ENCODE measurements at regions not wholly inside any gene's neighbourhood (a gene's known extent, or its start where the extent isn't known, plus 50 kb on each side); places are given as distances from the start of the nearest gene placed in this dataset.

DNA sequence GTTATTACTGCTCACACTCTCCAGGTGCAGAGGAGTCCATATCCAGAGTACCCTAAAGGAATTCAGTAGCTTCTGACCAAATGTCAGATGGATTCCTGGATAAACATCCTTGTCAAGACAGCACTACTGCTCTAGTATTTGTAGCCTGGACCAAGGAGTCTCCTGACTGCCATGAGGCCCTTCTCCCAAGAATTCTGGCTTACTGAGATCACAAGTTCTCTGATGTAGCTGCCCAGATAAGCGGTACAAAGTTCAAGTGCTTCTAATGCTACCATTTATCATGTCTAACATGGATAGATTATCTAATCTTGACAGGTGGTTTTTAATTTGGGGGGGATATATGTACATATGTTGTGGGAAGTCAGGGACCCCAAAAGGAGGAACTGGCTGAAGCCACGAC lies 196.6 kb upstream of the HMCN1 start:
- Mint-ChIP-seq H3K27me3 (ENCODE audit: low read depth) (no peaks in the 10 kb centered on the region), H3K4me3 (no peak overlapping the region), H3K9me3 (peaks cover 7% of the 10 kb centered on the region), H3K27ac (ENCODE audit: unreplicated experiment) (no peak overlapping the region), H3K4me1 (peaks cover 6% of the 10 kb centered on the region), H3K36me3 (ENCODE audit: low read depth) (no peaks in the 10 kb centered on the region)
- no peak for DNase-seq (ENCODE audit: low read depth, low spot score)
- TF ChIP-seq, protein P1, sequence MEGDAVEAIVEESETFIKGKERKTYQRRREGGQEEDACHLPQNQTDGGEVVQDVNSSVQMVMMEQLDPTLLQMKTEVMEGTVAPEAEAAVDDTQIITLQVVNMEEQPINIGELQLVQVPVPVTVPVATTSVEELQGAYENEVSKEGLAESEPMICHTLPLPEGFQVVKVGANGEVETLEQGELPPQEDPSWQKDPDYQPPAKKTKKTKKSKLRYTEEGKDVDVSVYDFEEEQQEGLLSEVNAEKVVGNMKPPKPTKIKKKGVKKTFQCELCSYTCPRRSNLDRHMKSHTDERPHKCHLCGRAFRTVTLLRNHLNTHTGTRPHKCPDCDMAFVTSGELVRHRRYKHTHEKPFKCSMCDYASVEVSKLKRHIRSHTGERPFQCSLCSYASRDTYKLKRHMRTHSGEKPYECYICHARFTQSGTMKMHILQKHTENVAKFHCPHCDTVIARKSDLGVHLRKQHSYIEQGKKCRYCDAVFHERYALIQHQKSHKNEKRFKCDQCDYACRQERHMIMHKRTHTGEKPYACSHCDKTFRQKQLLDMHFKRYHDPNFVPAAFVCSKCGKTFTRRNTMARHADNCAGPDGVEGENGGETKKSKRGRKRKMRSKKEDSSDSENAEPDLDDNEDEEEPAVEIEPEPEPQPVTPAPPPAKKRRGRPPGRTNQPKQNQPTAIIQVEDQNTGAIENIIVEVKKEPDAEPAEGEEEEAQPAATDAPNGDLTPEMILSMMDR (conservative IDR thresholded peaks at IDR 0.05), result no peak

DNA sequence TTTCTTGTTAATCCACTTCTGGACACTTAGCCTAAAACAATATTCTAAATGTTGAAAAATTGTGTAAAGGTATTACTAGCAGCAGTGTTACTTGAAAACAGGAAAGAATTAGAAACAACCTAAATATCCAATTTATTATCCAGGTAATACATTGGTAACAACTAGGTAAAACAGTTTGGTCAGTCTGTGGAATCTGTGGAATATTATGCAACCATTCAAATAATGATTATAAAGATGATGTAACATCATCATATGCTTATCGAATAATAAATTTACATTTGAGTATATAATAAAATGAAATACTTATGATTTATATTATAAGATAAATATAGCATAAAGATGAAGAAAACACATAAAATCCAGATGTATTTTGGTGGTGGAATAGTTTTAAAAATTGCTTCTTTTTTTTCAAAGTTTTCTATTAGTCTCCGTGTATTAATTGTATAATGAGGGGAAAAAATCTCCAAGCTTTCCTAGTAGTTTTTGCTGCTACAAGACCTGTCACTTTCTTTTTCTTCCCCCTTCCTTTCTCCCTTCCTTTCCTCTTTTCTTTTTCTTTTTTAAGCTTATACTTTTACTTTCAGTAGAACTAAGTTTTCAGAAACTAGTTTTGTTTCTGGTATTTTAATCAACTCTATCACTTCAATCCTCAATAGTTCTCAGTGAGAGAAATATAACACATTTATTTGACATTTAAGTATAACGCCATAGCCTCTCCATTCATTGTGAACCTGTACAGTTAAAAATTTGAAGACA lies 197.8 kb upstream of the HMCN1 start:
- no peak for DNase-seq (ENCODE audit: low read depth, low spot score)
- H3K36me3 Mint-ChIP-seq (ENCODE audit: low read depth), result no peaks in the 10 kb centered on the region
- no peak overlapping the region for H3K27ac Mint-ChIP-seq (ENCODE audit: unreplicated experiment)
- H3K27me3 Mint-ChIP-seq (ENCODE audit: low read depth), result no peaks in the 10 kb centered on the region
- no peak overlapping the region for H3K4me3 Mint-ChIP-seq
- TF ChIP-seq, protein P1 (conservative IDR thresholded peaks at IDR 0.05), result no peak
- peaks cover 7% of the 10 kb centered on the region for H3K9me3 Mint-ChIP-seq
- no peaks in the 10 kb centered on the region for H3K4me1 Mint-ChIP-seq

DNA sequence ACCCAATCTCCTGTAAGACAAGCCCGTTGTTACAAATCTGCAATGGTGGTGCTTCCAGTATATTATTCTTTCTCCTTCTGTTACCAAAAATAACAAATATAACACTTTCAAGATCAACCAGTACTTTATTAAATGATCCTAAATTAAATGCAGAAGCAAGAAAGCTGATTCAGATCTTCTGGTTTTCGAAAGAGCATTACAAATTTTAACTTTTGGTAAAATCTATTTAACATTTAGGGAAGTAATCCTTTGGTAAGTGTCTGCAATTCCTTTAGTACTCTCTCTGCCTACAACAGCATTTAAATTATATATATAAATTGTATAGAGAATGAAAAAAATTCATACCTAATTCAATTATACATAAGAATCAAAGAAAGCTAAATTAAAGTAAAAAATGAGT lies 198.6 kb upstream of the HMCN1 start:
- peaks cover 7% of the 10 kb centered on the region for H3K9me3 Mint-ChIP-seq
- no peak overlapping the region for H3K27ac Mint-ChIP-seq (ENCODE audit: unreplicated experiment)
- no peaks in the 10 kb centered on the region for H3K36me3 Mint-ChIP-seq (ENCODE audit: low read depth)
- no peak overlapping the region for H3K4me3 Mint-ChIP-seq
- no peak for DNase-seq (ENCODE audit: low read depth, low spot score)
- no peaks in the 10 kb centered on the region for H3K4me1 Mint-ChIP-seq
- TF ChIP-seq, protein P1 (conservative IDR thresholded peaks at IDR 0.05), result no peak
- H3K27me3 Mint-ChIP-seq (ENCODE audit: low read depth), result no peaks in the 10 kb centered on the region

DNA sequence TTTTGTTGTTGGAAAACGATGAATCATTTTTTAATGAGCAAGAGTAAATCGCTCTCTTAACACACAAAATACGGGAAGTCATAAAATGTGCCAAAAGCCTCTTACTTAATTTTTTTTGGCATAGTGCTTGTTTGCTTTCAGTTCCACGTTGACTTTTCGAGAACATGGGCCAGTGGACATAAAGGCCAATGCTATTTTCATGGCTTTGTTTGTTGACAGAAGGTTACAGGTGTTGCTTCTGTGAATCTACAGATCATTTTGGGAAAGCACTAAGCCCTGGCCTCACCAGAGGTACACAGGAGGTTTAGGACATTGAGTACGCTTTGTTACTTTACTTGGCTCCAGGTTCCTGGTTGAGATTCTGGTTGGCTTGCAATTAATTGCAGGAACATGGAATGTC lies 199.4 kb upstream of the HMCN1 start:
- Mint-ChIP-seq H3K4me3 (no peak overlapping the region), H3K27me3 (ENCODE audit: low read depth) (no peaks in the 10 kb centered on the region), H3K27ac (ENCODE audit: unreplicated experiment) (no peak overlapping the region), H3K36me3 (ENCODE audit: low read depth) (no peaks in the 10 kb centered on the region), H3K9me3 (peaks cover 6% of the 10 kb centered on the region), H3K4me1 (no peaks in the 10 kb centered on the region)
- TF ChIP-seq, protein P1 (conservative IDR thresholded peaks at IDR 0.05), result no peak
- DNase-seq (ENCODE audit: low read depth, low spot score), result no peak

DNA sequence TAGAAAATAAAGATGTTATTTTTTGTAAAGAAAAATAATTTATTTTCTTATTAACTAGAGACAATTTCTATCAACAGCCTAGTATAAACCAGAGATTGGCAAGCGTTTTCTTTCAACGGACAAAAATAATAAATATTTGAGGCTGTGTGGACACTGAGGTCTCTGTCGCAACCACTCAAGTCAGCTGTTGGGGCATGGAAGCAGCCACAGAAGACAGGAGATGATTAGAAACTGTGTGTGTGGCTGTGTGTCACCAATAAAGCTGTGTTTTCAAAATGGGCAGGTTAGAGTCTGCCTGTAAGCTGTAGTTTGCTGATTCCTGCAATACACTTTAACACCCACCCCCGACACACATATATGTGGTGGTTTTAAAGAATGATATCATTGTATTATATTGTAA lies 200.6 kb upstream of the HMCN1 start:
- Mint-ChIP-seq H3K27ac (ENCODE audit: unreplicated experiment) (no peak overlapping the region), H3K4me1 (no peaks in the 10 kb centered on the region), H3K4me3 (no peak overlapping the region), H3K36me3 (ENCODE audit: low read depth) (no peaks in the 10 kb centered on the region), H3K27me3 (ENCODE audit: low read depth) (no peaks in the 10 kb centered on the region), H3K9me3 (peaks cover 3% of the 10 kb centered on the region)
- TF ChIP-seq, protein P1 (conservative IDR thresholded peaks at IDR 0.05), result no peak
- DNase-seq (ENCODE audit: low read depth, low spot score), result no peak
